ENCODE measurements at regions not wholly inside any gene's neighbourhood (a gene's known extent, or its start where the extent isn't known, plus 50 kb on each side); places are given as distances from the start of the nearest gene placed in this dataset.

GRCh38 chr2:3073704-3074103, 303.9 kb downstream of the EIPR1 start:
- no peak overlapping the region for H3K4me3 Mint-ChIP-seq (ENCODE audit: unreplicated experiment)
- H3K4me1 Mint-ChIP-seq (ENCODE audit: insufficient read depth, unreplicated experiment): no peaks in the 10 kb centered on the region

GRCh38 chr2:3073041-3073595, 304.5 kb downstream of the EIPR1 start:
- no peak overlapping the region for H3K27ac Mint-ChIP-seq (ENCODE audit: low read depth, unreplicated experiment)
- no peak overlapping the region for H3K4me3 Mint-ChIP-seq (ENCODE audit: unreplicated experiment)
- TF ChIP-seq CTCF (IDR thresholded peaks at IDR 0.05; ENCODE audit: unreplicated experiment): no peak
- no peaks in the 10 kb centered on the region for H3K4me1 Mint-ChIP-seq (ENCODE audit: insufficient read depth, unreplicated experiment)
- DNase-seq (ENCODE audit: unreplicated experiment): no peak
- no TSS peak for BruUV-seq (replicated peaks)
- H3K27me3 Mint-ChIP-seq (ENCODE audit: insufficient read depth, unreplicated experiment): peaks cover 16% of the 10 kb centered on the region
- no peaks in the 10 kb centered on the region for H3K9me3 Mint-ChIP-seq (ENCODE audit: unreplicated experiment)
- POLR2A ChIA-PET: no interaction called here
- H3K36me3 Mint-ChIP-seq (ENCODE audit: insufficient read depth, unreplicated experiment): no peaks in the 10 kb centered on the region
- intact Hi-C loops (cut with micrococcal nuclease): no loop called here
- CTCF ChIA-PET: no interaction called here

More at GRCh38 chr2:3073704-3074103, 303.9 kb downstream of the EIPR1 start:
- intact Hi-C loops (cut with micrococcal nuclease): no loop called here
- no peak for TF ChIP-seq CTCF (IDR thresholded peaks at IDR 0.05; ENCODE audit: unreplicated experiment)
- H3K27ac Mint-ChIP-seq (ENCODE audit: low read depth, unreplicated experiment): no peak overlapping the region
- no peaks in the 10 kb centered on the region for H3K36me3 Mint-ChIP-seq (ENCODE audit: insufficient read depth, unreplicated experiment)
- DNase-seq (ENCODE audit: unreplicated experiment): no peak
- BruUV-seq (replicated peaks): no TSS peak
- H3K9me3 Mint-ChIP-seq (ENCODE audit: unreplicated experiment): no peaks in the 10 kb centered on the region
- H3K27me3 Mint-ChIP-seq (ENCODE audit: insufficient read depth, unreplicated experiment): peaks cover 16% of the 10 kb centered on the region
- ChIA-PET POLR2A (no interaction called here), CTCF (interaction anchor here (0.5 to 1.5 kb wide), 3 partner anchors 8 to 601 kb away, joined by 3 to 4 read pairs (median 3); no protein-coding TSS in a partner anchor)

GRCh38 chr2:3071685-3072263, 305.8 kb downstream of the EIPR1 start:
- Mint-ChIP-seq H3K9me3 (ENCODE audit: unreplicated experiment) (no peaks in the 10 kb centered on the region), H3K36me3 (ENCODE audit: insufficient read depth, unreplicated experiment) (no peaks in the 10 kb centered on the region), H3K27me3 (ENCODE audit: insufficient read depth, unreplicated experiment) (peaks cover 18% of the 10 kb centered on the region), H3K27ac (ENCODE audit: low read depth, unreplicated experiment) (no peak overlapping the region), H3K4me3 (ENCODE audit: unreplicated experiment) (no peak overlapping the region), H3K4me1 (ENCODE audit: insufficient read depth, unreplicated experiment) (no peaks in the 10 kb centered on the region)
- POLR2A ChIA-PET: no interaction called here
- CTCF ChIA-PET: interaction anchor here (0.7 kb wide), 1 partner anchor 757 kb away, joined by 3 read pairs; no protein-coding TSS in a partner anchor
- no TSS peak for BruUV-seq (replicated peaks)
- DNase-seq (ENCODE audit: unreplicated experiment): no peak
- intact Hi-C loops (cut with micrococcal nuclease): no loop called here
- no peak for TF ChIP-seq CTCF (IDR thresholded peaks at IDR 0.05; ENCODE audit: unreplicated experiment)

- no peak for DNase-seq (ENCODE audit: unreplicated experiment)
- peaks cover 27% of the 10 kb centered on the region for H3K27me3 Mint-ChIP-seq (ENCODE audit: insufficient read depth, unreplicated experiment)
- H3K36me3 Mint-ChIP-seq (ENCODE audit: insufficient read depth, unreplicated experiment): no peaks in the 10 kb centered on the region
- ChIA-PET CTCF (no interaction called here), POLR2A (no interaction called here)
- no peaks in the 10 kb centered on the region for H3K4me1 Mint-ChIP-seq (ENCODE audit: insufficient read depth, unreplicated experiment)
- no peaks in the 10 kb centered on the region for H3K9me3 Mint-ChIP-seq (ENCODE audit: unreplicated experiment)
- no peak for TF ChIP-seq CTCF (IDR thresholded peaks at IDR 0.05; ENCODE audit: unreplicated experiment)
- no peak overlapping the region for H3K27ac Mint-ChIP-seq (ENCODE audit: low read depth, unreplicated experiment)
- no TSS peak for BruUV-seq (replicated peaks)
- no peak overlapping the region for H3K4me3 Mint-ChIP-seq (ENCODE audit: unreplicated experiment)
- intact Hi-C loops (cut with micrococcal nuclease): no loop called here
Measured at GRCh38 chr2:3066831-3067230, 310.8 kb downstream of the EIPR1 start.

All from MCF 10A (cell line).